ENCODE measurements at regions not wholly inside any gene's neighbourhood (a gene's known extent, or its start where the extent isn't known, plus 50 kb on each side); places are given as distances from the start of the nearest gene placed in this dataset.

- H3K36me3 Mint-ChIP-seq, result no peaks in the 10 kb centered on the region
- H3K9me3 Mint-ChIP-seq, result peaks cover 8% of the 10 kb centered on the region
- H3K4me3 Mint-ChIP-seq, result no peak overlapping the region
- H3K27me3 Mint-ChIP-seq, result peaks cover 22% of the 10 kb centered on the region
- H3K27ac Mint-ChIP-seq, result no peak overlapping the region
- H3K4me1 Mint-ChIP-seq, result no peaks in the 10 kb centered on the region
- DNase-seq, result no peak
- CTCF ChIA-PET, result no interaction called here
Measured at GRCh38 chr9:129370770-129371169, 192.7 kb upstream of the IER5L start.

GRCh38 chr9:129368444-129368978 is 190.4 kb upstream of the IER5L start:
- Mint-ChIP-seq H3K9me3 (peaks cover 8% of the 10 kb centered on the region), H3K36me3 (no peaks in the 10 kb centered on the region), H3K4me1 (no peaks in the 10 kb centered on the region), H3K4me3 (no peak overlapping the region), H3K27ac (no peak overlapping the region), H3K27me3 (peaks cover 23% of the 10 kb centered on the region)
- CTCF ChIA-PET, result no interaction called here
- DNase-seq, result no peak

DNA sequence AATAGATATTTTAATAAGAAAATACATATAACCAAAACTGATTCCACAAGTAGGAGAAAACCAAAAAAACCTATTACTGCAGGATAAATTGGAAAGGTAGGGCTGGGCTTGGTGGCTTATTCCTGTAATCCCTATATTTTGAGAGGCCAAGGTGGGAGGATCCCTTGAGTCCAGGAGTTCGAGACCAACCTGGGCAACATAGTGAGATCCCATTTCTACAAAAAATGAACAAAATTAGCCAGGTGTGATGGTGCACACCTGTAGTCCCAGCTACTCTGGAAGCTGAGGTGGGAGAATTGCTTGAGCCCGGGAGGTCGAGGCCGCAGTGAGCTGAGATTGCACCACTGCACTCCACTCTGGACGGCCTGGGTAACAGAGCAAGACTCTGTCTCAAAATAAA is 189.2 kb upstream of the IER5L start:
- Mint-ChIP-seq H3K27me3 (peaks cover 28% of the 10 kb centered on the region), H3K9me3 (peaks cover 8% of the 10 kb centered on the region), H3K4me1 (no peaks in the 10 kb centered on the region), H3K36me3 (no peaks in the 10 kb centered on the region), H3K4me3 (no peak overlapping the region), H3K27ac (no peak overlapping the region)
- DNase-seq, result no peak
- CTCF ChIA-PET, result no interaction called here

DNA sequence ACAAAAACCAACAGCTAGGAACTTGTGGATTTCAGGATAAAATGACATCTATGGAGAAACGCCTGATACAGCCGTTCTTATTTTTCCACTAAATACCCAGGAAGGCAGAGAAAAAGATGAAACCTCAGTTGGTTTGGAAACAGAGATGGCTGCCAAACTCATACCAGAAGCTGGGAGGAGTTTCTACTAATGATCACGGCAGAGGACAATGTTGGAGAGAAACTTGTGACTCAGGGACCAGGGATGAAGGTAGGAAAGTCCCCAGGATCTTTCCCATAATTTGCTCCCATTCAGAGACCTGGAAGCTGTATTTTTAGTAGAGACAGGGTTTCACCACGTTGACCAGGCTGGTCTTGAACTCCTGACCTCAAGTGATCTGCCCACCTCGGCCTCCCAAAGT is 187.1 kb upstream of the IER5L start:
- CTCF ChIA-PET, result no interaction called here
- H3K27ac Mint-ChIP-seq, result no peak overlapping the region
- peaks cover 2% of the 10 kb centered on the region for H3K9me3 Mint-ChIP-seq
- H3K36me3 Mint-ChIP-seq, result no peaks in the 10 kb centered on the region
- H3K4me1 Mint-ChIP-seq, result no peaks in the 10 kb centered on the region
- DNase-seq, result no peak
- H3K4me3 Mint-ChIP-seq, result no peak overlapping the region
- H3K27me3 Mint-ChIP-seq, result peaks cover 28% of the 10 kb centered on the region

DNA sequence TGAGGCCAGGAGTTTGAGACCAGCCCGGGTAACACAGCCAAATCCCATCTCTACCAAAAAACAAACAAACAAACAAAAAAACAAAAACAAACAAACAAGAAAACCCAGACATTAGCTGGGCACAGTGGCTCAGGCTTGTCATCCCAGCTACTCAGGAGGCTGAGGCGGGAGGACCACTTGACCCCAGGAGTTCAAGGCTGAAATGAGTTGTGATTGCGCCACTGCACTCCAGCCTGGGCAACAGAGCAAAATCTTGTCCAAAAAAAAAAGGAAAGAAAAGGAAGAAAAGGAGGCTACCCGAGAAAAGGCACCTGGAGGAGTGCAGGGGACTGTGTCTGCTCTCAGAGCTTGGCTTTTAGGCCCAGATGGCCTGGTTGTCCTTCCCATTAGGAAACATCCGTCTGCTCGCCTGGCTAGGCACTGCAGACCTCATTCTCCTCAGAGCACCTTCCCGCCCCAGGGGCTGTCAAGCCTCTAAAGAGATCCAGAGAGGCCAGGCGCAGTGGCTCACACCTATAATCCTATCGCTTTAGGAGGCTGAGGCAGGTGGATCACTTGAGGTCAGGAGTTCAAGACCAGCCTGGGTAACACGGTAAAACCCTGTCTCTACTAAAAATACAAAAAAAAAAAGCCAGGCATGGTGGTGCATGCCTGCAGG is 185.3 kb upstream of the IER5L start:
- H3K4me3 Mint-ChIP-seq, result no peak overlapping the region
- H3K27ac Mint-ChIP-seq, result no peak overlapping the region
- CTCF ChIA-PET, result interaction anchor here (1.6 kb wide), 1 partner anchor 10 kb away, joined by 6 read pairs; no protein-coding TSS in a partner anchor
- H3K27me3 Mint-ChIP-seq, result peaks cover 28% of the 10 kb centered on the region
- H3K4me1 Mint-ChIP-seq, result no peaks in the 10 kb centered on the region
- no peak for DNase-seq
- H3K36me3 Mint-ChIP-seq, result no peaks in the 10 kb centered on the region
- no peaks in the 10 kb centered on the region for H3K9me3 Mint-ChIP-seq

DNA sequence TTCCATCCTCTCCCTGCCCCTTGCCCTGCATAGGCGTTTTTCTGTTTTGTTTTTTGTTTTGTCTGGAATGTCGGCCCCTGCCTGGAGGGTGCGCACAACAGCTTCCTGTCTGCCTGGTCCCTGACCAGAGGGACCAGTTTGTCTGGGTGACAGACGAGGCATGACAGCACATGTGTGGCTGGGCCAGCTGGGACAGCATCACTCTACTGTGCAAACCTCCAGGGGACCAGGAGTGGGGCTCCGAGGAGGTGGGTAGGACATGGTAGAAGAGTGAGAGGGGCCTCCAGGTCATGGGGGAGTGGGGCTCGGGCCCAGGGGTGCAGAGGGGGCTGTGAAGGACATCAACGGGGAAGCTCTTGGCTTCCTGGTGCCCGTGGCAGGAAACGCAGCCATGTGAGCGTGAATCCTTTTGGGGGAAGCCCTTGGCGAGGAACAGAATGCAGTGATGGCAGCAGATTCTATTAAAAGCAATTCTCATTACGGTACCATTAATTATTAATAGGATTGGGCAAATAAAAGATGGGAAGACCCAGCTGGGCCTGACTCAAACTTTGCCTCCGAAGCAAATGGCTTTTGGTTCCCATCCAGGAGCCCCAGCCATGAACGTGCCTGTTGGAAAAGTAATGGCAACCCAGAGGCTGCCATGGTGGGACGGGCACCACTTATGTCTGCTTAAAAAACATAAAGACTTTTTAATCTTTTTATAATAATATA is 184.4 kb upstream of the IER5L start:
- H3K4me1 Mint-ChIP-seq, result no peaks in the 10 kb centered on the region
- no peak overlapping the region for H3K4me3 Mint-ChIP-seq
- CTCF ChIA-PET, result no interaction called here
- peaks cover 26% of the 10 kb centered on the region for H3K27me3 Mint-ChIP-seq
- no peak for DNase-seq
- no peaks in the 10 kb centered on the region for H3K36me3 Mint-ChIP-seq
- H3K27ac Mint-ChIP-seq, result no peak overlapping the region
- H3K9me3 Mint-ChIP-seq, result no peaks in the 10 kb centered on the region

DNA sequence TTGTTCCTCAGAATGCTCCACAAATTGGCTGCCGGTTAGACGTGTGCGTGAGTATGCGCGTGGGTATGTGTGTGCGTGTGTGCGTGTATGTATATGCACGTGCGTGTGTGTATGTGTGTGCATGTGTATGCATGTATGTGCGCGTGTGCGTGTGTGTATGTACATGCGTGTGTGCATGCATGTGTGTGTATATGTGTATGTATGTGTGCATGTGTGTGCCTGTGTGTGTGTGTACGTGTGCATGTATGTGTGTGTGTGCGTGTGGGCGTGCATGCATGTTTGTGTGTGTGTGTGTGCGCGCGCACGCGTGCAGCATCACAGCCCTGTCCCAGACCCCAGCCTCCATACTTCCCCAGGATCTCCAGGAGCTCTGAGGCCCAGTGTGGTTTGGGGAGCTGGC is 183.1 kb upstream of the IER5L start:
- H3K27me3 Mint-ChIP-seq, result peaks cover 30% of the 10 kb centered on the region
- H3K9me3 Mint-ChIP-seq, result no peaks in the 10 kb centered on the region
- no peaks in the 10 kb centered on the region for H3K36me3 Mint-ChIP-seq
- CTCF ChIA-PET, result interaction anchor here (1.1 to 1.6 kb wide), 2 partner anchors 22 to 140 kb away, joined by 3 read pairs; no protein-coding TSS in a partner anchor
- H3K27ac Mint-ChIP-seq, result no peak overlapping the region
- no peak for DNase-seq
- no peaks in the 10 kb centered on the region for H3K4me1 Mint-ChIP-seq
- H3K4me3 Mint-ChIP-seq, result no peak overlapping the region

GRCh38 chr9:129359916-129360536 is 182.0 kb upstream of the IER5L start:
- no peak overlapping the region for H3K4me3 Mint-ChIP-seq
- H3K36me3 Mint-ChIP-seq, result no peaks in the 10 kb centered on the region
- CTCF ChIA-PET, result interaction anchor here (0.7 to 1.6 kb wide), 2 partner anchors 40 to 141 kb away, joined by 3 read pairs; no protein-coding TSS in a partner anchor
- no peak overlapping the region for H3K27ac Mint-ChIP-seq
- peaks cover 4% of the 10 kb centered on the region for H3K9me3 Mint-ChIP-seq
- DNase-seq, result no peak
- H3K27me3 Mint-ChIP-seq, result peaks cover 24% of the 10 kb centered on the region
- H3K4me1 Mint-ChIP-seq, result no peaks in the 10 kb centered on the region

- H3K4me3 Mint-ChIP-seq, result no peak overlapping the region
- peaks cover 4% of the 10 kb centered on the region for H3K9me3 Mint-ChIP-seq
- H3K4me1 Mint-ChIP-seq, result no peaks in the 10 kb centered on the region
- CTCF ChIA-PET, result interaction anchor here (0.7 kb wide), 1 partner anchor 40 kb away, joined by 3 read pairs; no protein-coding TSS in a partner anchor
- H3K36me3 Mint-ChIP-seq, result no peaks in the 10 kb centered on the region
- peaks cover 20% of the 10 kb centered on the region for H3K27me3 Mint-ChIP-seq
- no peak for DNase-seq
- no peak overlapping the region for H3K27ac Mint-ChIP-seq
Measured at GRCh38 chr9:129359162-129359811, 181.2 kb upstream of the IER5L start.

DNA sequence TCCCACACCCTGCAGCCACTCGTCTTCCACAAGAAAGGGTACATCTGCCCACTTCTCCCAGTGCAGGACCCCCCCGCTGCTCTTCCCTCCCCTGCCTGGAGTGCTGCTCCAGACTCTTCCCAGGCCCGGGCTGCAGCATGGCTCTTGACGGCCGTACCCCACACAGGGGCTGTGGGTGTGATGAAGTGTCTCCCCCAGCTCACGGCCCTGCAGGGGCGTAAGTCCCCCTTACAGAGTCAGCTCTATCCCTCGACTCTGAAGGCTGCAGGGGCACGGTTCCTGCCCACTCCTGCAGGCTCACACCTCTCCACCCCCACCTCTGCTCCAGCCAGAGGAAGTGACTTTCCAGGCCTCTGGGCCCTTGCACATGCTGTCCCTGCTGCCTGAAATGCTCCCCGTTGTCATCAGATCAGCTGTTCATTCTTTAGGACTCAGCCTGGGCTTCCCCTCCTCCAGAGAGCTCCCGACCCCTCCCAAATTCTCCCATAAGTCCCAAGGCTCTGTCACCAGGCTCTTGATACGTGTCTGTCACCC is 180.6 kb upstream of the IER5L start:
- no peak overlapping the region for H3K4me3 Mint-ChIP-seq
- no peaks in the 10 kb centered on the region for H3K36me3 Mint-ChIP-seq
- no peaks in the 10 kb centered on the region for H3K4me1 Mint-ChIP-seq
- CTCF ChIA-PET, result no interaction called here
- no peak overlapping the region for H3K27ac Mint-ChIP-seq
- peaks cover 4% of the 10 kb centered on the region for H3K9me3 Mint-ChIP-seq
- peaks cover 26% of the 10 kb centered on the region for H3K27me3 Mint-ChIP-seq
- DNase-seq, result no peak

DNA sequence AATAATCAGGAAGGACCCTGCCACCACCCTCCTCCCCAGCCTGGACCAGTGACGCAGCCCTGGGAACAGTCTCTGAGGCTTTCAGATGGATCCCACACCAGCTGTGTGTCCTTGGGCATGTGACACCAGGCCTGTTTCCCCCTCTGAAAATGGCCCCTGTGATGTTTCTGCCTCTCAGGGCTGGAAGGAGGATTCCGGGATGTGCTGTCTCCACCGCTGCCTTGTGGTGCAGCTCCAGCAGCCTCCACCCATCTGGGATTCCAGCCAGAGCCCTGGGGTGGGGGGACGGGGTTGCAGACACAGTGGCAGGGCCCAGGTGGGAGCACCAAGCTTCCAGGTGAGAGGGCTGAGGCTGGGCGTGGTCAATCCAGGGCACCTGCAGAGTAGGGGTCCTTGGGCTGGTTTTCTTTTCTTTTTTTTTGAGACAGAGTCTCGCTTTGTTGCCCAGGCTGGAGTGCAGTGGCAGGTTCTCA is 179.7 kb upstream of the IER5L start:
- Mint-ChIP-seq H3K27me3 (peaks cover 30% of the 10 kb centered on the region), H3K36me3 (no peaks in the 10 kb centered on the region)
- CTCF ChIA-PET, result no interaction called here

DNA sequence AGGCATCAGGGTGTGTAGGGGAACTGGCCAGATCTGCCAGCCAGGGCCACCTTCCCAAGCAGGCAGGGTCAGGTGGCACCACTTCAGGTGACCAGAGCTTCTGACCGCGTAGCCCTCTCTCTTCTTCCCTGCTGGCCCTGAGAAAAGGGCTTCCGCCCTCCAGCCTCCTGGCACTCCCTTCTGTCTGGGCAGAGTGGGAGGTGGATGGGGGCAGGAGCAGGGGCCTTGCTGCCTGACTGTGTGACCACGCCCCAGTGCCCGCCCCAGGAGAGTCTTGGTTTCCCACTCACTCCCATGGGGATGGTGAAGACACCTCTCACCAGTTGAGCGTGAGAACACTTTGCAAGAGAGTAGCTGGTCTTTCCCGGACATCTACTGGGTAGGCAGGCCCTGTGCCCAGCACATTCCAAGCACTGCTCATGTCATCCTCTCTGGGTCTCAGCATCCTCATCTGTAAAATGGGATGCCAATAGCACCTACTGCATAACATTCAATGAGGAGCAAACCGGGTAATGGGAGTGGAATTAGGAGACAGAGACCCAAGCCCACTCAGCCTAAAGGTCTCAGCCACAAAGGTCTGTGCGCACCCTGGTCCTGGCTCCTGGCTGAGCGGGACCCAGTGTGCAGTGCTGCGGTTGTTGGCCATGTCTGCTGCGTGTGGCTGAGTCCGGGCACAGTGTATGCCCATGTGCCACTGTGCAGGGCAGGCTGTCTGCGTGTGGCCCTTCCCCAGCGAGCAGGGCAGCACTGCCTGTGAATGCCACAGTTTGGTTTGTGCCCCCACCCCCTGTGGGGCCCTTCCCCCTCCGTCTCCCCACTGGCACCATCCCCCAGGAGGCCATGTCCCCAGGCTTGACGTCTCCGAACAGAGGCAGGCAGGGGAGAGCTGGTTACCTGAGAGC is 179.1 kb upstream of the IER5L start:
- H3K9me3 Mint-ChIP-seq, result peaks cover 4% of the 10 kb centered on the region
- peaks cover 34% of the 10 kb centered on the region for H3K27me3 Mint-ChIP-seq
- no peaks in the 10 kb centered on the region for H3K36me3 Mint-ChIP-seq
- CTCF ChIA-PET, result no interaction called here
- no peak overlapping the region for H3K27ac Mint-ChIP-seq
- no peaks in the 10 kb centered on the region for H3K4me1 Mint-ChIP-seq
- no peak overlapping the region for H3K4me3 Mint-ChIP-seq
- no peak for DNase-seq

More for the DNA sequence above, 179.7 kb upstream of the IER5L start:
- Mint-ChIP-seq H3K4me3 (no peak overlapping the region), H3K27ac (no peak overlapping the region), H3K4me1 (no peaks in the 10 kb centered on the region), H3K9me3 (peaks cover 4% of the 10 kb centered on the region)
- DNase-seq, result no peak

DNA sequence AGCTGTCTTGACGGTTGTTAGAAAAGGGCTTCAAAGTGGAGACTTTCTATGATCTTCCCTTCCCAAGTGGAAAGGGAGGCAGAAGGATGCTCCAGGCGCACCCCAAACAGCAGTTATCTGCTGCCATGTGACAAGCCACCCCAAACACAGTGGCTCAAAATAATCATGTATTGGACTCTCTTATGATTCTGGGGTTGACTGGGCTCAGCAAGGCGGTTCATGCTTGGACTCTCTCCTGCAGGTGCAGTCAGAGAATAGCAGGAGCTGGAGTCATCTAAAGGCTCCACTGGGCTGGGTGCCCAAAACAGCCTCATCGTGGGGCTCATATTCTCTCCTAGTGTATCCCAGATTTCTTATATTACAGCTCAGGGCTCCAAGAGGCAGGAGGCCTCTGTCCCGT is 177.6 kb upstream of the IER5L start:
- H3K4me1 Mint-ChIP-seq, result peaks cover 2% of the 10 kb centered on the region
- H3K36me3 Mint-ChIP-seq, result no peaks in the 10 kb centered on the region
- H3K4me3 Mint-ChIP-seq, result no peak overlapping the region
- H3K27me3 Mint-ChIP-seq, result peaks cover 49% of the 10 kb centered on the region
- CTCF ChIA-PET, result no interaction called here
- DNase-seq, result no peak
- no peak overlapping the region for H3K27ac Mint-ChIP-seq
- peaks cover 4% of the 10 kb centered on the region for H3K9me3 Mint-ChIP-seq

Measured in activated naive CD4-positive, alpha-beta T cell treated with anti-CD3 and anti-CD28 coated beads, Interleukin-2, amount 10 ng/mL, durations not matched to agents 7 days and 5 days (primary cell).